ENCODE measurements at regions not wholly inside any gene's neighbourhood (a gene's known extent, or its start where the extent isn't known, plus 50 kb on each side); places are given as distances from the start of the nearest gene placed in this dataset.
A peak's percentile ranks its signal among the peaks of the same experiment; 100 is the strongest.

GRCh38 chr12:91493308-91493707 is 310.7 kb upstream of the DCN start:
- ChIA-PET POLR2A (ENCODE audit: low non-redundant PET) (no interaction called here), CTCF (no interaction called here)
- TF ChIP-seq, protein P1, sequence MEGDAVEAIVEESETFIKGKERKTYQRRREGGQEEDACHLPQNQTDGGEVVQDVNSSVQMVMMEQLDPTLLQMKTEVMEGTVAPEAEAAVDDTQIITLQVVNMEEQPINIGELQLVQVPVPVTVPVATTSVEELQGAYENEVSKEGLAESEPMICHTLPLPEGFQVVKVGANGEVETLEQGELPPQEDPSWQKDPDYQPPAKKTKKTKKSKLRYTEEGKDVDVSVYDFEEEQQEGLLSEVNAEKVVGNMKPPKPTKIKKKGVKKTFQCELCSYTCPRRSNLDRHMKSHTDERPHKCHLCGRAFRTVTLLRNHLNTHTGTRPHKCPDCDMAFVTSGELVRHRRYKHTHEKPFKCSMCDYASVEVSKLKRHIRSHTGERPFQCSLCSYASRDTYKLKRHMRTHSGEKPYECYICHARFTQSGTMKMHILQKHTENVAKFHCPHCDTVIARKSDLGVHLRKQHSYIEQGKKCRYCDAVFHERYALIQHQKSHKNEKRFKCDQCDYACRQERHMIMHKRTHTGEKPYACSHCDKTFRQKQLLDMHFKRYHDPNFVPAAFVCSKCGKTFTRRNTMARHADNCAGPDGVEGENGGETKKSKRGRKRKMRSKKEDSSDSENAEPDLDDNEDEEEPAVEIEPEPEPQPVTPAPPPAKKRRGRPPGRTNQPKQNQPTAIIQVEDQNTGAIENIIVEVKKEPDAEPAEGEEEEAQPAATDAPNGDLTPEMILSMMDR (conservative IDR thresholded peaks at IDR 0.05; ENCODE audit: low read depth), result no peak
- H3K27ac ChIP-seq, result no peak overlapping the region
- DNase-seq (ENCODE audit: low spot score), result peak; percentile 4

GRCh38 chr12:91492648-91493047 is 310.0 kb upstream of the DCN start:
- CTCF ChIA-PET, result no interaction called here
- TF ChIP-seq, protein P1 (conservative IDR thresholded peaks at IDR 0.05; ENCODE audit: low read depth), result no peak
- POLR2A ChIA-PET (ENCODE audit: low non-redundant PET), result no interaction called here

GRCh38 chr12:91490667-91491311 is 308.2 kb upstream of the DCN start:
- TF ChIP-seq, protein P1 (conservative IDR thresholded peaks at IDR 0.05; ENCODE audit: low read depth), result no peak
- no peak overlapping the region for H3K27ac ChIP-seq
- ChIA-PET CTCF (no interaction called here), POLR2A (ENCODE audit: low non-redundant PET) (no interaction called here)
- no peak for DNase-seq (ENCODE audit: low spot score)

More at GRCh38 chr12:91492648-91493047, 310.0 kb upstream of the DCN start:
- no peak for DNase-seq (ENCODE audit: low spot score)
- H3K27ac ChIP-seq, result no peak overlapping the region

GRCh38 chr12:91483471-91483985 is 300.9 kb upstream of the DCN start:
- DNase-seq (ENCODE audit: low spot score), result no peak
- TF ChIP-seq, protein P1 (conservative IDR thresholded peaks at IDR 0.05; ENCODE audit: low read depth), result no peak
- H3K27ac ChIP-seq, result no peak overlapping the region
- ChIA-PET POLR2A (ENCODE audit: low non-redundant PET) (no interaction called here), CTCF (no interaction called here)

- no peak overlapping the region for H3K27ac ChIP-seq
- ChIA-PET CTCF (no interaction called here), POLR2A (ENCODE audit: low non-redundant PET) (no interaction called here)
- DNase-seq (ENCODE audit: low spot score), result no peak
- TF ChIP-seq, protein P1 (conservative IDR thresholded peaks at IDR 0.05; ENCODE audit: low read depth), result no peak
Observed at GRCh38 chr12:91482231-91482630, 299.6 kb upstream of the DCN start.

DNA sequence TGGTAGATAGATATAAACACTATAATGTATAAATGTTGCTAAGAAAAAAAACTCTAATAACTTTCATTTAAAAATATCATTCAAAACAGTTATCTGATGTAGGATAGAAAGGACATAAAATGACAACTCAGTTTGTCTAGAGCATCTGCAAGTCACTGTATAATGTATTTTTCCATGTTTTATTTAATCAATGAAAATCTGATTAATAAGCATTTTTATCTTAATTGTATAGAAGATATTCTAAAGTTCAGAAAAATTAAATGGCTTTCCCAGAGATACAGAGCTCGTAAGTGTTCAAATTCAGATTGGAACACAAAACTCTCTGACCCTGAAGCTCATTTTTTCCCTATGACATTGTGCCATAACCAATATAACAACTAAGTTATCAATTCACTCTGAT is 295.9 kb upstream of the DCN start:
- TF ChIP-seq, protein P1 (conservative IDR thresholded peaks at IDR 0.05; ENCODE audit: low read depth), result no peak
- no peak overlapping the region for H3K27ac ChIP-seq
- DNase-seq (ENCODE audit: low spot score), result no peak
- ChIA-PET CTCF (no interaction called here), POLR2A (ENCODE audit: low non-redundant PET) (no interaction called here)

All from RWPE1 (cell line).